ENCODE measurements at regions not wholly inside any gene's neighbourhood (a gene's known extent, or its start where the extent isn't known, plus 50 kb on each side); places are given as distances from the start of the nearest gene placed in this dataset.
A peak's percentile ranks its signal among the peaks of the same experiment; 100 is the strongest.
"Not testable (repeated sequence)": the region's sequence is repeated elsewhere in the genome, so short reads cannot be mapped to it uniquely, and the experiment has no call there.

GRCh38 chr15:35282965-35283496 lies 197.9 kb upstream of the NANOGP8 start:
- no peak for TF ChIP-seq CTCF (IDR thresholded peaks at IDR 0.05; ENCODE audit: insufficient read depth, low read length, severe bottlenecking)
- DNase-seq (ENCODE audit: low read depth): no peak
- H3K4me3 ChIP-seq (ENCODE audit: low read depth, low read length): no peak overlapping the region
- FAIRE-seq: no peak
- H3K36me3 ChIP-seq (ENCODE audit: control insufficient read depth, insufficient read depth, low read length): no peaks in the 10 kb centered on the region
- no peaks in the 10 kb centered on the region for H3K27me3 ChIP-seq (ENCODE audit: control insufficient read depth, insufficient read depth, low read length)

- no peak for TF ChIP-seq CTCF (IDR thresholded peaks at IDR 0.05; ENCODE audit: insufficient read depth, low read length, severe bottlenecking)
- H3K4me3 ChIP-seq (ENCODE audit: low read depth, low read length): no peak overlapping the region
- H3K27me3 ChIP-seq (ENCODE audit: control insufficient read depth, insufficient read depth, low read length): no peaks in the 10 kb centered on the region
- DNase-seq (ENCODE audit: low read depth) (peak; percentile 75), FAIRE-seq (no peak)
- H3K36me3 ChIP-seq (ENCODE audit: control insufficient read depth, insufficient read depth, low read length): no peaks in the 10 kb centered on the region
Observed at GRCh38 chr15:35281515-35281914, 196.4 kb upstream of the NANOGP8 start.

- no peaks in the 10 kb centered on the region for H3K27me3 ChIP-seq (ENCODE audit: control insufficient read depth, insufficient read depth, low read length)
- no peak overlapping the region for H3K4me3 ChIP-seq (ENCODE audit: low read depth, low read length)
- DNase-seq (ENCODE audit: low read depth) (peak; percentile 29), FAIRE-seq (no peak)
- H3K36me3 ChIP-seq (ENCODE audit: control insufficient read depth, insufficient read depth, low read length): no peaks in the 10 kb centered on the region
- no peak for TF ChIP-seq CTCF (IDR thresholded peaks at IDR 0.05; ENCODE audit: insufficient read depth, low read length, severe bottlenecking)
Observed at GRCh38 chr15:35279811-35280210, 194.7 kb upstream of the NANOGP8 start.

- no peaks in the 10 kb centered on the region for H3K36me3 ChIP-seq (ENCODE audit: control insufficient read depth, insufficient read depth, low read length)
- DNase-seq (ENCODE audit: low read depth) (peak; percentile 43), FAIRE-seq (no peak)
- H3K4me3 ChIP-seq (ENCODE audit: low read depth, low read length): no peak overlapping the region
- no peaks in the 10 kb centered on the region for H3K27me3 ChIP-seq (ENCODE audit: control insufficient read depth, insufficient read depth, low read length)
- TF ChIP-seq CTCF (IDR thresholded peaks at IDR 0.05; ENCODE audit: insufficient read depth, low read length, severe bottlenecking): no peak
Observed at GRCh38 chr15:35271371-35272043, 186.4 kb upstream of the NANOGP8 start.

GRCh38 chr15:35260941-35261340 lies 175.8 kb upstream of the NANOGP8 start:
- FAIRE-seq (no peak), DNase-seq (ENCODE audit: low read depth) (no peak)
- Histone ChIP-seq H3K27me3 (ENCODE audit: control insufficient read depth, insufficient read depth, low read length) (no peaks in the 10 kb centered on the region), H3K36me3 (ENCODE audit: control insufficient read depth, insufficient read depth, low read length) (no peaks in the 10 kb centered on the region), H3K4me3 (ENCODE audit: low read depth, low read length) (no peak overlapping the region)
- no peak for TF ChIP-seq CTCF (IDR thresholded peaks at IDR 0.05; ENCODE audit: insufficient read depth, low read length, severe bottlenecking)

GRCh38 chr15:35260274-35260673 lies 175.2 kb upstream of the NANOGP8 start:
- not testable (repeated sequence) for H3K36me3 ChIP-seq (ENCODE audit: control insufficient read depth, insufficient read depth, low read length); H3K4me3 ChIP-seq (ENCODE audit: low read depth, low read length); H3K27me3 ChIP-seq (ENCODE audit: control insufficient read depth, insufficient read depth, low read length); FAIRE-seq; DNase-seq (ENCODE audit: low read depth)
